Fibroblast of lung (primary cell): ENCODE measurements at regions not wholly inside any gene's neighbourhood (a gene's known extent, or its start where the extent isn't known, plus 50 kb on each side); places are given as distances from the start of the nearest gene placed in this dataset.

Experiments used
- CTCF ChIP-seq, 2 donors: IDR thresholded peaks in 1 of 2; conservative IDR thresholded peaks in 1 of 2; 1 replicate in 1 of 2; 2 replicates in 1 of 2; pipeline ENCODE4 v1.5.1; 2011 to 2012; ENCODE audit warnings: low read length in 2 of 2, control low read depth in 1 of 2, inconsistent platforms in 1 of 2, low read depth in 1 of 2, mild to moderate bottlenecking in 1 of 2
- EZH2 ChIP-seq: IDR thresholded peaks from 2 replicates; pipeline ENCODE4 v1.5.1; 2012; ENCODE audit warnings: low read length, control low read depth, mild to moderate bottlenecking; ENCODE audit errors: missing control alignments

- no peak for TF ChIP-seq CTCF (conservative IDR thresholded peaks at IDR 0.05 in 1 of 2, IDR thresholded peaks at IDR 0.05 in 1 of 2; ENCODE audit: low read depth in 1 of 2, low read length in 2 of 2)
- no peak for TF ChIP-seq EZH2
These were observed 527.5 kb upstream of the NMUR2 start for GRCh38 chr5:152932621-152933020.
